MM.1S (cell line): ENCODE measurements at regions not wholly inside any gene's neighbourhood (a gene's known extent, or its start where the extent isn't known, plus 50 kb on each side); places are given as distances from the start of the nearest gene placed in this dataset.

Source experiments
- CTCF ChIP-seq: fragments of 300-600 bp; sonication (generic); IDR thresholded peaks from 2 replicates; pipeline ENCODE4 v1.5.1; 2016; ENCODE audit warnings: antibody characterized with exemption, low read length, mixed read lengths
- EZH2 ChIP-seq: fragments of 300-600 bp; sonication (generic); optimal IDR thresholded peaks from 2 replicates; pipeline ENCODE3; 2017; ENCODE audit warnings: low read depth, mild to moderate bottlenecking, antibody characterized with exemption, low read length, mixed read lengths
- EZH2phosphoT487 ChIP-seq: fragments of 300-600 bp; sonication (generic); IDR thresholded peaks from 2 replicates; pipeline ENCODE4 v1.6.1; 2018; ENCODE audit warnings: antibody characterized with exemption, low read length

GRCh38 chr2:61722800-61723199, 131.1 kb downstream of the FAM161A start:
- TF ChIP-seq CTCF, result no peak
- no peak for TF ChIP-seq EZH2
- TF ChIP-seq EZH2phosphoT487, result no peak
